Suprapubic skin (tissue), 4 donors: ENCODE measurements at regions not wholly inside any gene's neighbourhood (a gene's known extent, or its start where the extent isn't known, plus 50 kb on each side); places are given as distances from the start of the nearest gene placed in this dataset.

Experiments
- CTCF ChIP-seq, 2 donors: fragments of 200-600 bp in 1 of 2; fragments of 450-650 bp in 1 of 2; sonication (generic) in 1 of 2; IDR thresholded peaks; one replicate each; pipeline ENCODE4 v1.5.1; 2016 to 2019; ENCODE audit warnings: antibody characterized with exemption in 2 of 2, mild to moderate bottlenecking in 1 of 2, moderate library complexity in 1 of 2
- EP300 ChIP-seq: sonication (generic); formaldehyde crosslinking; IDR thresholded peaks from one replicate; pipeline ENCODE4 v1.6.1; 2017; ENCODE audit warnings: antibody characterized with exemption
- POLR2AphosphoS5 ChIP-seq, 3 donors: sonication (generic); formaldehyde crosslinking; IDR thresholded peaks; one replicate each; pipeline ENCODE4 v1.6.1; 2017; ENCODE audit warnings: antibody characterized with exemption in 3 of 3

GRCh38 chr5:100644185-100644584 lies 109.0 kb downstream of the FAM174A start:
- no peak for TF ChIP-seq CTCF (IDR thresholded peaks at IDR 0.05)
- no peak for TF ChIP-seq POLR2AphosphoS5 (IDR thresholded peaks at IDR 0.05)
- TF ChIP-seq EP300, result no peak
